ENCODE measurements at regions not wholly inside any gene's neighbourhood (a gene's known extent, or its start where the extent isn't known, plus 50 kb on each side); places are given as distances from the start of the nearest gene placed in this dataset.

GRCh38 chr12:18922851-18923250 is 184.9 kb downstream of the CAPZA3 start:
- Histone ChIP-seq H3K36me3 (no peaks in the 10 kb centered on the region), H3K27me3 (no peaks in the 10 kb centered on the region), H3K4me1 (no peaks in the 10 kb centered on the region), H3K27ac (replicated peaks in 1 of 4) (no peak overlapping the region), H3K9me3 (no peaks in the 10 kb centered on the region), H3K4me3 (no peak overlapping the region)
- WGBS: 84% methylated on average over 4 of the region's 4 CpGs
- intact Hi-C loops (cut with DNase I): loop anchor here (10.0 kb wide), 1 partner anchor 182 kb away; no protein-coding TSS in a partner anchor
- TF ChIP-seq POLR2A (IDR thresholded peaks at IDR 0.05; ENCODE audit: low read depth) (no peak), CTCF (IDR thresholded peaks at IDR 0.05) (no peak), POLR2AphosphoS5 (IDR thresholded peaks at IDR 0.05) (no peak), EP300 (IDR thresholded peaks at IDR 0.05) (no peak)
- DNase-seq (ENCODE audit: extremely low spot score): no peak

GRCh38 chr12:18923721-18924120 is 185.8 kb downstream of the CAPZA3 start:
- H3K4me1 ChIP-seq: no peaks in the 10 kb centered on the region
- WGBS: 86% methylated on average over 3 of the region's 3 CpGs
- H3K36me3 ChIP-seq: no peaks in the 10 kb centered on the region
- no peaks in the 10 kb centered on the region for H3K9me3 ChIP-seq
- H3K4me3 ChIP-seq: no peak overlapping the region
- DNase-seq (ENCODE audit: extremely low spot score): no peak
- H3K27ac ChIP-seq (replicated peaks in 1 of 4): no peak overlapping the region
- intact Hi-C loops (cut with DNase I): loop anchor here (10.0 kb wide), 1 partner anchor 181 kb away; no protein-coding TSS in a partner anchor
- TF ChIP-seq POLR2A (IDR thresholded peaks at IDR 0.05; ENCODE audit: low read depth): no peak
- TF ChIP-seq POLR2AphosphoS5 (IDR thresholded peaks at IDR 0.05): no peak
- no peak for TF ChIP-seq CTCF (IDR thresholded peaks at IDR 0.05)
- no peak for TF ChIP-seq EP300 (IDR thresholded peaks at IDR 0.05)
- H3K27me3 ChIP-seq: no peaks in the 10 kb centered on the region

GRCh38 chr12:18926188-18926587 is 188.3 kb downstream of the CAPZA3 start:
- no peaks in the 10 kb centered on the region for H3K4me1 ChIP-seq
- intact Hi-C loops (cut with DNase I): loop anchor here (10.0 kb wide), 1 partner anchor 179 kb away; no protein-coding TSS in a partner anchor
- 91% methylated on average over 7 of the region's 7 CpGs for WGBS
- H3K36me3 ChIP-seq: no peaks in the 10 kb centered on the region
- TF ChIP-seq CTCF (IDR thresholded peaks at IDR 0.05): no peak
- TF ChIP-seq POLR2A (IDR thresholded peaks at IDR 0.05; ENCODE audit: low read depth): no peak
- no peak for TF ChIP-seq POLR2AphosphoS5 (IDR thresholded peaks at IDR 0.05)
- TF ChIP-seq EP300 (IDR thresholded peaks at IDR 0.05): no peak
- H3K27ac ChIP-seq (replicated peaks in 1 of 4): no peak overlapping the region
- DNase-seq (ENCODE audit: extremely low spot score): no peak
- no peaks in the 10 kb centered on the region for H3K9me3 ChIP-seq
- no peak overlapping the region for H3K4me3 ChIP-seq
- H3K27me3 ChIP-seq: no peaks in the 10 kb centered on the region

GRCh38 chr12:18932211-18932610 is 194.3 kb downstream of the CAPZA3 start:
- Histone ChIP-seq H3K9me3 (no peaks in the 10 kb centered on the region), H3K4me1 (peaks cover 0 to 12% (median 6%) of the 10 kb centered on the region in 4 donors), H3K27ac (replicated peaks in 1 of 4) (peak overlapping the region; percentile 1 to 63 (median 55)), H3K27me3 (no peaks in the 10 kb centered on the region), H3K4me3 (no peak overlapping the region), H3K36me3 (no peaks in the 10 kb centered on the region)
- no peak for DNase-seq (ENCODE audit: extremely low spot score)
- intact Hi-C loops (cut with DNase I): no loop called here
- TF ChIP-seq CTCF (IDR thresholded peaks at IDR 0.05): no peak
- 33% methylated on average over 2 of the region's 2 CpGs for WGBS

- Histone ChIP-seq H3K27me3 (no peaks in the 10 kb centered on the region), H3K9me3 (no peaks in the 10 kb centered on the region), H3K4me1 (peaks cover 0 to 12% (median 6%) of the 10 kb centered on the region in 4 donors), H3K36me3 (no peaks in the 10 kb centered on the region), H3K4me3 (no peak overlapping the region), H3K27ac (replicated peaks in 1 of 4) (peak overlapping the region; percentile 1 to 63 (median 55))
- 29% methylated on average over 2 of the region's 2 CpGs for WGBS
- intact Hi-C loops (cut with DNase I): no loop called here
- no peak for TF ChIP-seq EP300 (IDR thresholded peaks at IDR 0.05)
- TF ChIP-seq POLR2AphosphoS5 (IDR thresholded peaks at IDR 0.05): no peak
- TF ChIP-seq CTCF (IDR thresholded peaks at IDR 0.05): no peak
- TF ChIP-seq POLR2A (IDR thresholded peaks at IDR 0.05; ENCODE audit: low read depth): no peak
- no peak for DNase-seq (ENCODE audit: extremely low spot score)
Measured at GRCh38 chr12:18932715-18933114, 194.8 kb downstream of the CAPZA3 start.
